HCT116 (cell line): ENCODE measurements at regions not wholly inside any gene's neighbourhood (a gene's known extent, or its start where the extent isn't known, plus 50 kb on each side); places are given as distances from the start of the nearest gene placed in this dataset.

Experiments
- ATAC-seq: fragments of 200-7000 bp; cut with Tn5 transposase; 2 replicates; pipeline ENCODE4 v1.9.1; 2020; ENCODE audit warnings: mild to moderate bottlenecking, moderate library complexity
- BruUV-seq: library from RNA; stranded (reverse); fragments of 400-500 nt; replicated peaks from 2 replicates; lab custom pipeline; 2021; lab: Mats Ljungman, UMichigan
- CTCF ChIA-PET: fragments of 300-600 bp; sonication (Branson Sonifier 250); formaldehyde crosslinking; loops from one replicate; lab custom pipeline; 2021; ENCODE audit warnings: antibody characterized with exemption; lab: Charles Lee
- POLR2A ChIA-PET: fragments of 300-600, 350-600 bp; sonication (Branson Sonifier 250); formaldehyde crosslinking; loops from one replicate; lab custom pipeline; 2021; ENCODE audit warnings: antibody characterized with exemption; lab: Charles Lee
- RAD21 ChIA-PET, 2 experiments: fragments of 300-600 bp; sonication (Branson Sonifier 250); formaldehyde crosslinking; loops; one replicate each; lab custom pipeline; 2023; ENCODE audit warnings: low total read pairs in 2 of 2; ENCODE audit not compliant: uncharacterized antibody in 2 of 2, unreplicated experiment in 2 of 2, low non-redundant PET in 1 of 2; lab: Charles Lee
- DNase-seq: peaks from one replicate; pipeline ENCODE4 v3.0.0-alpha.2; 2010; ENCODE audit warnings: low read depth, low spot score
- H2AFZ ChIP-seq: fragments of 200-600 bp; shearing (Covaris generic), sonication (generic); 2 replicates; pipeline ENCODE4 v1.6.1; 2017; ENCODE audit warnings: low read depth, mixed run types, mixed read lengths, antibody characterized with exemption, low read length; ENCODE audit not compliant: poor library complexity, severe bottlenecking
- H3K27ac ChIP-seq: 2 replicates; pipeline ENCODE4 v1.5.1; 2012; ENCODE audit warnings: low read depth, low read length
- H3K27me3 ChIP-seq: fragments of 200-600 bp; sonication (generic); 2 replicates; pipeline ENCODE4 v1.6.1; 2016; ENCODE audit warnings: mixed run types, low read length, mixed read lengths; ENCODE audit not compliant: insufficient read depth
- H3K36me3 ChIP-seq, 2 experiments: fragments of 200-500 bp in 1 of 2; fragments of 200-600 bp in 1 of 2; sonication (Bioruptor generic) in 1 of 2; sonication (generic) in 1 of 2; 2 replicates each; pipeline versions ENCODE4 v1.5.1 to v1.6.1; 2014 to 2016; ENCODE audit warnings: low read length in 2 of 2, inconsistent platforms in 1 of 2, mixed read lengths in 1 of 2, mixed run types in 1 of 2; ENCODE audit not compliant: insufficient read depth in 2 of 2, control insufficient read depth in 1 of 2
- H3K4me1 ChIP-seq, 2 experiments: fragments of 200-600 bp in 1 of 2; sonication (generic) in 1 of 2; 2 replicates each; pipeline versions ENCODE4 v1.5.1 to v1.6.1; 2012 to 2017; ENCODE audit warnings: low read length in 2 of 2, inconsistent platforms in 1 of 2, mild to moderate bottlenecking in 1 of 2, mixed read lengths in 1 of 2, mixed run types in 1 of 2, moderate library complexity in 1 of 2; ENCODE audit not compliant: insufficient read depth in 2 of 2, control insufficient read depth in 1 of 2
- H3K4me2 ChIP-seq: fragments of 200-600 bp; sonication (generic); 2 replicates; pipeline ENCODE4 v1.6.1; 2017; ENCODE audit warnings: mixed run types, low read length, mixed read lengths
- H3K4me3 ChIP-seq, 2 experiments: fragments of 200-600 bp in 1 of 2; sonication (generic) in 1 of 2; replicated peaks in 1 of 2; 2 replicates each; pipeline ENCODE4 v1.5.1; 2011 to 2016; ENCODE audit warnings: low read length in 2 of 2, control low read depth in 1 of 2, low read depth in 1 of 2, mild to moderate bottlenecking in 1 of 2, mixed read lengths in 1 of 2, mixed run types in 1 of 2
- H3K79me2 ChIP-seq: fragments of 200-600 bp; sonication (generic); 2 replicates; pipeline ENCODE4 v1.6.1; 2017; ENCODE audit warnings: mild to moderate bottlenecking, mixed run types, low read length, moderate library complexity, mixed read lengths; ENCODE audit not compliant: insufficient read depth
- H3K9ac ChIP-seq: fragments of 200-600 bp; sonication (generic); 2 replicates; pipeline ENCODE4 v1.6.1; 2016; ENCODE audit warnings: low read length, mixed read lengths
- H3K9me2 ChIP-seq: fragments of 200-600 bp; sonication (generic), shearing (Covaris generic); 2 replicates; pipeline ENCODE4 v1.6.1; 2017; ENCODE audit warnings: mixed run types, mild to moderate bottlenecking, moderate library complexity; ENCODE audit not compliant: insufficient read depth
- H3K9me3 ChIP-seq, 2 experiments: fragments of 200-500 bp in 1 of 2; fragments of 200-600 bp in 1 of 2; sonication (Bioruptor generic) in 1 of 2; sonication (generic) in 1 of 2; 2 replicates each; pipeline ENCODE4 v1.6.1; 2014 to 2017; ENCODE audit warnings: low read length in 2 of 2, mixed read lengths in 2 of 2, inconsistent platforms in 1 of 2, low read depth in 1 of 2, mild to moderate bottlenecking in 1 of 2, mixed run types in 1 of 2, moderate library complexity in 1 of 2; ENCODE audit not compliant: control insufficient read depth in 1 of 2, insufficient read depth in 1 of 2
- H4K20me1 ChIP-seq: fragments of 200-600 bp; sonication (generic), shearing (Covaris generic); 2 replicates; pipeline ENCODE4 v1.6.1; 2017; ENCODE audit warnings: mixed run types, mild to moderate bottlenecking, moderate library complexity; ENCODE audit not compliant: insufficient read depth
- ATF3 ChIP-seq: IDR thresholded peaks from 2 replicates; pipeline ENCODE4 v1.6.1; 2012
- CEBPB ChIP-seq: IDR thresholded peaks from 2 replicates; pipeline ENCODE4 v1.6.1; 2012; ENCODE audit warnings: low read depth
- CTCF ChIP-seq, 3 experiments: fragments of 200-600 bp in 1 of 3; sonication (generic) in 1 of 3; IDR thresholded peaks in 2 of 3; conservative IDR thresholded peaks in 1 of 3; 2 replicates each; pipeline ENCODE4 v1.5.1; 2012 to 2017; ENCODE audit warnings: low read depth in 2 of 3, low read length in 2 of 3, antibody characterized with exemption in 1 of 3, borderline replicate concordance in 1 of 3, control low read depth in 1 of 3, mild to moderate bottlenecking in 1 of 3, mixed read lengths in 1 of 3, mixed run types in 1 of 3, moderate library complexity in 1 of 3; ENCODE audit not compliant: insufficient read depth in 1 of 3
- EGR1 ChIP-seq: IDR thresholded peaks from 2 replicates; pipeline ENCODE4 v1.6.1; 2012; ENCODE audit warnings: low read depth
- ELF1 ChIP-seq: IDR thresholded peaks from 2 replicates; pipeline ENCODE4 v1.6.1; 2012; ENCODE audit warnings: low read depth, borderline replicate concordance
- JUND ChIP-seq: IDR thresholded peaks from 2 replicates; pipeline ENCODE4 v1.6.1; 2012
- MAX ChIP-seq: IDR thresholded peaks from 2 replicates; pipeline ENCODE4 v1.6.1; 2012
- RAD21 ChIP-seq: IDR thresholded peaks from 2 replicates; pipeline ENCODE4 v1.6.1; 2012; ENCODE audit warnings: low read depth, mild to moderate bottlenecking
- SIN3A ChIP-seq: IDR thresholded peaks from 2 replicates; pipeline ENCODE4 v1.6.1; 2012; ENCODE audit warnings: low read depth
- TCF7L2 ChIP-seq: IDR thresholded peaks from 2 replicates; pipeline ENCODE4 v1.7.0; 2011; ENCODE audit warnings: borderline replicate concordance, inconsistent platforms; ENCODE audit not compliant: insufficient read depth, insufficient read length; ENCODE audit errors: extremely low read depth
- ZFX ChIP-seq: fragments of 450-650 bp; IDR thresholded peaks from 2 replicates; pipeline ENCODE4 v1.6.1; 2017
- intact Hi-C: fragments of 100-400 bp; cut with micrococcal nuclease; formaldehyde crosslinking; loops from 2 replicates; pipeline ENCODE4 v1.10.0; 2022

DNA sequence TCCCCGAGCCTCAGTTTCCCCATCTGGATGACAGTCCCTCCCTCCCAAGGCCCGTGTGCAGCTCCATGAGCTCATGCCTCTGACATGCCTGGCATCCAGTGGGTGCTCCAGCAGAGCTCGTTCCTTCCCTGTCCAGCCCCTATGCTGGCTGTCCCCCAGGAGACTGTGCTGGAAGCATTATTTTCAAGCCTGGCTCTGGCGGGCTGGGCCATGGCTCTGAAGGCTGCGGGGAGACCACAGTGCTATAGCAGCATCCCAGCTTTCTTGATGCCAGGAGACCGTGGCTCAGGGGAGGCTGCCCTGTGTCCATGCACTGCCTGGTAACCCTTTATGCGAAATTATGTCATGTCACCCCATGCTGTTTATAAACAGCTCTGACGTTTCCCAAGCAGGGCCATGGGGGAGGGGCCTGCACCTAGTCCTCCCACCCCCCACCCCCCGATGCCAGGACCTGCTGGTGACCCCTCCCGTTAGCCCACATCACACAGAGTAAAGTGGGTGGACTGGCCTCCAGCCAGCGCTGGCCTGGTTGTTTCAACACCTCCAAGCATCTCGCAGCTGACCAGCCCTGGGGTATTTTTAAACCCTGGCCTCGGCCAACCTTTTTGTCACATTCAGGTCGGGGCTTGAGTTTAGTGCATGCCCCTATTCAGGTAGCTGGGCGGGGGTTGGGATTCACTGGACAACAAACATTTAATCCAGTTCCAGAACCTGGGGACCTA, 105.9 kb upstream of the ZNF716 start:
- Histone ChIP-seq H3K27me3 (no peaks in the 10 kb centered on the region), H4K20me1 (no peaks in the 10 kb centered on the region), H2AFZ (no peak overlapping the region), H3K36me3 (no peaks in the 10 kb centered on the region), H3K9me3 (peaks cover 1 to 7% of the 10 kb centered on the region in 2 experiments; a peak in 2 of 4 replicates), H3K4me2 (no peak overlapping the region), H3K9me2 (no peaks in the 10 kb centered on the region), H3K4me1 (no peaks in the 10 kb centered on the region), H3K79me2 (no peaks in the 10 kb centered on the region), H3K9ac (no peak overlapping the region), H3K4me3 (no peak overlapping the region), H3K27ac (no peak overlapping the region)
- TF ChIP-seq CTCF (IDR thresholded peaks at IDR 0.05 in 2 of 3, conservative IDR thresholded peaks at IDR 0.05 in 1 of 3; ENCODE audit: borderline replicate concordance in 1 of 3, insufficient read depth in 1 of 3, low read depth in 2 of 3, low read length in 2 of 3), result no peak
- no peak for TF ChIP-seq JUND
- no peak for TF ChIP-seq CEBPB
- TF ChIP-seq MAX, result no peak
- ATAC-seq, result no peak
- intact Hi-C loops, result no loop called here
- ChIA-PET CTCF (no interaction called here), RAD21 (no interaction called here), POLR2A (no interaction called here)
- DNase-seq, result no peak
- no TSS peak for BruUV-seq

GRCh38 chr7:57344957-57345356, 105.0 kb upstream of the ZNF716 start:
- DNase-seq, result no peak
- Histone ChIP-seq H2AFZ (no peak overlapping the region), H3K9me2 (no peaks in the 10 kb centered on the region), H3K79me2 (no peaks in the 10 kb centered on the region), H3K9ac (no peak overlapping the region), H3K4me1 (no peaks in the 10 kb centered on the region), H3K27me3 (no peaks in the 10 kb centered on the region), H4K20me1 (no peaks in the 10 kb centered on the region), H3K36me3 (no peaks in the 10 kb centered on the region), H3K4me3 (no peak overlapping the region), H3K27ac (no peak overlapping the region), H3K4me2 (no peak overlapping the region), H3K9me3 (peaks cover 0 to 10% of the 10 kb centered on the region in 2 experiments; a peak in 2 of 4 replicates)
- CTCF ChIA-PET, result no interaction called here
- RAD21 ChIA-PET, result no interaction called here
- intact Hi-C loops, result no loop called here
- BruUV-seq, result no TSS peak
- ATAC-seq, result no peak
- POLR2A ChIA-PET, result no interaction called here
- TF ChIP-seq CEBPB (no peak), ATF3 (no peak), SIN3A (no peak), ELF1 (no peak), EGR1 (no peak), RAD21 (no peak), ZFX (no peak), TCF7L2 (no peak)
